Lower lobe of right lung (tissue), 2 donors: ENCODE measurements at regions not wholly inside any gene's neighbourhood (a gene's known extent, or its start where the extent isn't known, plus 50 kb on each side); places are given as distances from the start of the nearest gene placed in this dataset.

ENCODE experiments used
- ATAC-seq, 2 donors: fragments of 200-7000 bp; cut with Tn5 transposase; one replicate each; pipeline ENCODE4 v1.9.1; 2020 to 2022; ENCODE audit warnings: mild to moderate bottlenecking in 2 of 2, moderate library complexity in 2 of 2
- DNase-seq: peaks from one replicate; pipeline ENCODE4 v3.0.0-alpha.2; 2020
- H3K27ac ChIP-seq: fragments of 200-600 bp; one replicate; pipeline ENCODE4 v1.8.0; 2022
- H3K27me3 ChIP-seq: fragments of 200-600 bp; one replicate; pipeline ENCODE4 v1.8.0; 2022; ENCODE audit warnings: low read depth
- H3K36me3 ChIP-seq: fragments of 200-600 bp; one replicate; pipeline ENCODE4 v1.8.0; 2022; ENCODE audit warnings: mild to moderate bottlenecking
- H3K4me1 ChIP-seq: fragments of 200-600 bp; one replicate; pipeline ENCODE4 v1.8.0; 2022
- H3K4me3 ChIP-seq: fragments of 200-600 bp; one replicate; pipeline ENCODE4 v1.8.0; 2022; ENCODE audit warnings: mild to moderate bottlenecking
- H3K9me3 ChIP-seq: fragments of 200-600 bp; one replicate; pipeline ENCODE4 v1.8.0; 2022
- CTCF ChIP-seq: fragments of 200-600 bp; IDR thresholded peaks from one replicate; pipeline ENCODE4 v1.8.0; 2022; ENCODE audit warnings: antibody characterized with exemption, mild to moderate bottlenecking
- intact Hi-C: fragments of 100-400 bp; cut with DNase I; formaldehyde crosslinking; loops from one replicate; pipeline ENCODE4 v1.11.0; 2022
- donor health status: DM: no; HTN: yes; CAD: no; lungs with severe emphysema.

GRCh38 chr4:178320003-178320402, 877.8 kb upstream of the AGA start:
- DNase-seq, result no peak
- intact Hi-C loops, result no loop called here

GRCh38 chr4:178322524-178323183, 880.4 kb upstream of the AGA start:
- intact Hi-C loops, result no loop called here
- DNase-seq, result no peak
- Histone ChIP-seq H3K27me3 (no peaks in the 10 kb centered on the region), H3K9me3 (no peaks in the 10 kb centered on the region), H3K36me3 (no peaks in the 10 kb centered on the region), H3K4me1 (no peaks in the 10 kb centered on the region), H3K27ac (no peak overlapping the region), H3K4me3 (no peak overlapping the region)
- no peak for ATAC-seq
- no peak for TF ChIP-seq CTCF

More at GRCh38 chr4:178320003-178320402, 877.8 kb upstream of the AGA start:
- no peak overlapping the region for H3K27ac ChIP-seq
- H3K4me1 ChIP-seq, result no peaks in the 10 kb centered on the region
- ATAC-seq, result no peak
- H3K9me3 ChIP-seq, result no peaks in the 10 kb centered on the region
- no peak for TF ChIP-seq CTCF
- no peaks in the 10 kb centered on the region for H3K27me3 ChIP-seq
- no peak overlapping the region for H3K4me3 ChIP-seq
- H3K36me3 ChIP-seq, result no peaks in the 10 kb centered on the region

GRCh38 chr4:178329226-178329872, 887.1 kb upstream of the AGA start:
- Histone ChIP-seq H3K4me3 (no peak overlapping the region), H3K9me3 (no peaks in the 10 kb centered on the region), H3K4me1 (no peaks in the 10 kb centered on the region), H3K36me3 (no peaks in the 10 kb centered on the region), H3K27me3 (no peaks in the 10 kb centered on the region), H3K27ac (no peak overlapping the region)
- intact Hi-C loops, result no loop called here
- no peak for ATAC-seq
- DNase-seq, result no peak
- TF ChIP-seq CTCF, result no peak

GRCh38 chr4:178333355-178333754, 891.1 kb upstream of the AGA start:
- intact Hi-C loops, result no loop called here
- no peak overlapping the region for H3K4me3 ChIP-seq
- no peak overlapping the region for H3K27ac ChIP-seq
- TF ChIP-seq CTCF, result no peak
- DNase-seq, result no peak
- no peaks in the 10 kb centered on the region for H3K27me3 ChIP-seq
- H3K4me1 ChIP-seq, result no peaks in the 10 kb centered on the region
- no peaks in the 10 kb centered on the region for H3K36me3 ChIP-seq
- H3K9me3 ChIP-seq, result no peaks in the 10 kb centered on the region
- ATAC-seq, result no peak

GRCh38 chr4:178339769-178340168, 897.5 kb upstream of the AGA start:
- DNase-seq, result no peak
- H3K4me3 ChIP-seq, result no peak overlapping the region
- no peaks in the 10 kb centered on the region for H3K4me1 ChIP-seq
- TF ChIP-seq CTCF, result no peak
- ATAC-seq, result no peak
- H3K27ac ChIP-seq, result no peak overlapping the region
- intact Hi-C loops, result no loop called here
- no peaks in the 10 kb centered on the region for H3K9me3 ChIP-seq
- H3K36me3 ChIP-seq, result no peaks in the 10 kb centered on the region
- H3K27me3 ChIP-seq, result no peaks in the 10 kb centered on the region
